ENCODE measurements at regions not wholly inside any gene's neighbourhood (a gene's known extent, or its start where the extent isn't known, plus 50 kb on each side); places are given as distances from the start of the nearest gene placed in this dataset.

DNA sequence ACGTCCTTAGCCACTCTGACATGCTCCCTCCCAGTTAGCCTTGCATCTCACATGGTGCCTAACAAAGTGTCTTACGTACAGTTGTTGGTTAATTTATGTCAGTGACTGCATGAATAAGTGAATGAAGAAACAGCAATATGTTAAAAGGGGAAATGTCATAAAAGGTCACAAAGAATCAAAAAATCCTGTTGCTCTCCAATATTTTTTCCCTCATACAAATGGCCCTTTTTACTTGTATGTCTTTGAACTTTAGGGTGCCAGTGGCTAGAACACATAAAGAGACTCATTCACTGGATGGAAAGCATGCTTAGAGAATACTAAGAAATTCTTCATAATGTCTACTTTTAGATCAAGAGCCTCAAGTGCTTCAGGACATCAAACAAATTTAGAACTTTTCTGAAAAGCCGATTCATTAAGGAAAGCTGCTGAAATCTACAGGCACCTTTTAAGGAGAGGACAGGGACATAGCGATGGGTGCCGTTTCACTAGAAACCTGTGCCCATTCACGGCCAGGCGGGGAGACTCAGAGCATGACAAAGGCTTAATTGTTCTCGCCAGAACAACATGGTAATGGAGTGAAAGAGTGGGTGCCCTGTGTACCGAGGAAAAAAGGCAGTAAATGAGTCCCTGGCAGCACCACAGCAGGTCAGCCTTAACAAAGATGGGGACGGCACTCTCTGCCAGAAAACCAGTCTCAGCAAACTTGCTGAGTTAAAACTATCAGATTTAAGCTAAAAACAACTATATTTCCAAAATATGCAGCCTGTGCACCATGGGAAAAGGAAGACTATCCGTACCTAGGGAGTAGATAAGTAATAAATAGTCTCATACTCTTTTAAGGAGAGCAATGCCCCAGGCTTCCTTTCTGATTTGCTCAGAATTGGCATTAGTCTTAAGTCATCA lies 71.6 kb upstream of the SPTBN1 start:
- TF ChIP-seq CTCF (IDR thresholded peaks at IDR 0.05; ENCODE audit: borderline replicate concordance, extremely low read depth, low read length, poor library complexity, severe bottlenecking) (no peak), EZH2 (IDR thresholded peaks at IDR 0.05; ENCODE audit: borderline replicate concordance, low read depth, low read length, severe bottlenecking) (no peak)
